ENCODE measurements at regions not wholly inside any gene's neighbourhood (a gene's known extent, or its start where the extent isn't known, plus 50 kb on each side); places are given as distances from the start of the nearest gene placed in this dataset.

- TF ChIP-seq CTCF (IDR thresholded peaks at IDR 0.05; ENCODE audit: insufficient read depth, low read length) (no peak), POLR2AphosphoS5 (IDR thresholded peaks at IDR 0.05; ENCODE audit: low read depth) (no peak), GABPA (IDR thresholded peaks at IDR 0.05; ENCODE audit: low read depth) (no peak), SPI1 (IDR thresholded peaks at IDR 0.05; ENCODE audit: borderline replicate concordance, low read depth) (no peak), REST (IDR thresholded peaks at IDR 0.05; ENCODE audit: insufficient replicate concordance, low read depth) (no peak)
These were observed 250.7 kb downstream of the MAFB start for GRCh38 chr20:40438161-40438830.
